ENCODE measurements at regions not wholly inside any gene's neighbourhood (a gene's known extent, or its start where the extent isn't known, plus 50 kb on each side); places are given as distances from the start of the nearest gene placed in this dataset.

DNA sequence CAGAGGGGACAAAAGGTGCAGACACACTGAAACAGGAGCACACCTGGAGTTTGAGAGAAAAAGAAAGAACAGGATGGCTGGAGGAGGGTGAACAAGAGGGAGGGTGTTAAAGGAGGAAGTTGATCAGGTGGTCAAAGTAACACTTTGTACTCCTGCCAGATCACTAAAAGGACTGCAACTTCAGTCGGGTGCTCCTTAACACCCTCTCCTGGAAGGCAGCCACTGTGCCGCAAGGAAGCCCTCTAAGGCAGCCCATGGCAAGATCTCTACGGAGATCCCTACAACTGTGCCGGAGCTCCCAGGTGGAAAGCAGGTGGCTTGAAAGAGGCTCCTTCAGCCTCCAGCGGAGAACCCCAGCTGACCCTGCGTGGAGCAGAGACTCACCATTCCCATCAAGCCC, 124.4 kb upstream of the MSX2 start:
- H3K36me3 ChIP-seq (ENCODE audit: control insufficient read depth, insufficient read depth, low read length), result no peaks in the 10 kb centered on the region
- no peak overlapping the region for H3K27ac ChIP-seq (ENCODE audit: low read length)
- peaks cover 12% of the 10 kb centered on the region for H3K4me1 ChIP-seq (ENCODE audit: control insufficient read depth, insufficient read depth, low read length)
- H3K9me3 ChIP-seq (ENCODE audit: control insufficient read depth, low read depth, low read length), result no peaks in the 10 kb centered on the region
- no peaks in the 10 kb centered on the region for H3K27me3 ChIP-seq (ENCODE audit: control insufficient read depth, insufficient read depth, low read length)
- no CpG with 5 or more reads among the region's 6 CpGs for WGBS (ENCODE audit: insufficient coverage, low lambda C conversion rate)
- peak overlapping the region; percentile 14 for H3K4me3 ChIP-seq (ENCODE audit: low read length)
- DNase-seq, result peak; percentile 49 to 73

DNA sequence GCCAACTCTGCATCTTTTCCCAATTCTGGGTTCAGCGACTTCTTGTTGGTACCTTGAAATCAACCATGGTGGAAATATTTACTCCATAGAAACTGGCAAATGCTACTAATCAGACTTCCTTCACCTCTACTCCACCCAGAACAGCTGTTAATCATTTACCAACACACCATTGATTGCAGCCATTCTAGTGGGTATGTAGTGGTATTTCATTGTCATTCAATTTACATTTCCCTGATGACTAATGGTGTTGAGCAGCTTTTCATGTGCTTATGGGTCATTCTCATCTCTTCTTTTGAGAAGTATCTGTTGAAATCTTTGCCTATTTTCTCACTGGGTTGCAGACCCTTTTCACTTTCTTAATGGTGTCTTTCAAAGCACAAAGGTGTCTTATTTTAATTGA, 122.4 kb upstream of the MSX2 start:
- no peak overlapping the region for H3K4me3 ChIP-seq (ENCODE audit: low read length)
- peaks cover 12% of the 10 kb centered on the region for H3K4me1 ChIP-seq (ENCODE audit: control insufficient read depth, insufficient read depth, low read length)
- no peak overlapping the region for H3K27ac ChIP-seq (ENCODE audit: low read length)
- H3K36me3 ChIP-seq (ENCODE audit: control insufficient read depth, insufficient read depth, low read length), result no peaks in the 10 kb centered on the region
- peak; percentile 67 to 85 for DNase-seq
- H3K9me3 ChIP-seq (ENCODE audit: control insufficient read depth, low read depth, low read length), result no peaks in the 10 kb centered on the region
- WGBS (ENCODE audit: insufficient coverage, low lambda C conversion rate), result no CpG with 5 or more reads among the region's 1 CpG
- H3K27me3 ChIP-seq (ENCODE audit: control insufficient read depth, insufficient read depth, low read length), result no peaks in the 10 kb centered on the region

DNA sequence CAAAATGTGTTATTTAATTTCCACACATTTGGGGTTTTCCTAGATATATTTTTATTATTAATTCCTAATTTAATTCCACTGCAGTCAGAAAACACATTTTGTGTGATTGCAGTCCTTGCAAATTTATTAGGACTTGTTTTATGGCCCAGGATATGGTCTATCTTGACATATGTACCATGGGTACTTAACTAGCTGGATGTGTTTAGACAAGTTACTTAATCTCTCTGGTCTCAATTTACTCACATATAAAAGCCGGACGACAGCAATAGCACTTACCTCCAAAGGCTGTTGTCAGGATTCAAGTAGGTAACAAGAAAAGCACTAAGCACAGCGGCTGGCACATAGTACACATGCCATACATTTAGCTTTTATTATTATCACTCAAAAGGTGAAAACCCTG, 118.2 kb upstream of the MSX2 start:
- WGBS (ENCODE audit: insufficient coverage, low lambda C conversion rate), result no CpG with 5 or more reads among the region's 3 CpGs
- no peak overlapping the region for H3K4me3 ChIP-seq (ENCODE audit: low read length)
- DNase-seq, result no peak
- peaks cover 14% of the 10 kb centered on the region for H3K4me1 ChIP-seq (ENCODE audit: control insufficient read depth, insufficient read depth, low read length)
- no peaks in the 10 kb centered on the region for H3K9me3 ChIP-seq (ENCODE audit: control insufficient read depth, low read depth, low read length)
- H3K36me3 ChIP-seq (ENCODE audit: control insufficient read depth, insufficient read depth, low read length), result no peaks in the 10 kb centered on the region
- no peak overlapping the region for H3K27ac ChIP-seq (ENCODE audit: low read length)
- no peaks in the 10 kb centered on the region for H3K27me3 ChIP-seq (ENCODE audit: control insufficient read depth, insufficient read depth, low read length)

DNA sequence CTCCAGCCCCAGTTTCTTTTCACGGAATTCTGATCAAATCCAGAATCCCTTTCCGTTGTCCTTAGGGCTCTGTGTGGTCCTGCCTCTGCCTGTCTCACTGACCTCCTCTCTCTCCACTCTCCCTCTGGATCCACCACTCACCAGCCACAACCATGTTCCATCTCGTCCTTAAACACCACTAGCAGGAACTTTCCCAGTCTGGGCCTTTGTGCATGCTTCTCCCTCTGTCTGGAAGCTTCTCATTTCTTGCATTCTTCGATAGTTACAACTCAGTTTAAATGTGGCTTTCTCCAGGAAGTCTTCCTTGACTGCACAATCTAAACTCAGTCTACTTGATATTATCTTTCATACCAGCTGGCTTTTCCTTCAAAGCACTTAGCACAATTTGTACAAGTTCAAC, 117.7 kb upstream of the MSX2 start:
- H3K4me3 ChIP-seq (ENCODE audit: low read length), result no peak overlapping the region
- peaks cover 12% of the 10 kb centered on the region for H3K4me1 ChIP-seq (ENCODE audit: control insufficient read depth, insufficient read depth, low read length)
- no peaks in the 10 kb centered on the region for H3K27me3 ChIP-seq (ENCODE audit: control insufficient read depth, insufficient read depth, low read length)
- H3K27ac ChIP-seq (ENCODE audit: low read length), result no peak overlapping the region
- 85% methylated on average over 2 of the region's 4 CpGs for WGBS (ENCODE audit: insufficient coverage, low lambda C conversion rate)
- no peaks in the 10 kb centered on the region for H3K9me3 ChIP-seq (ENCODE audit: control insufficient read depth, low read depth, low read length)
- no peak for DNase-seq
- no peaks in the 10 kb centered on the region for H3K36me3 ChIP-seq (ENCODE audit: control insufficient read depth, insufficient read depth, low read length)

DNA sequence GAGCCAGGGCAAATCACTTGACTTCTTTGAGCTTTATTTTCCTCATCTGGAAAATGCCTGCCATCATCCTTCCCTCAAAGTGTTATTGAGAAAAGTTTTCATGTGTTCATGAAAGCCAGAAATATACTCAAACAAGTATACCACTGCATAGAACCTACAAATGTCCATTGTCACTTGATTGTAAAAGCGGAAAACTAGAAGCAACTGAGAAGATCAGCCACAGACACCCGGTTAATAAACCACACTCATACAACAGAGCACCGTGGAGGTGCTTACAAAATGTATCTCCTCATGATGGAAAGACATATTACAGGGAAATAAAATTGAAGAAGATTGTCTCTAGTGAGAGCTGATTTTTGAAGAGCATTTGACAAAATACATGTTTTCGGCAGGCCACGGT, 117.2 kb upstream of the MSX2 start:
- no CpG with 5 or more reads among the region's 5 CpGs for WGBS (ENCODE audit: insufficient coverage, low lambda C conversion rate)
- DNase-seq, result no peak
- no peak overlapping the region for H3K27ac ChIP-seq (ENCODE audit: low read length)

GRCh38 chr5:174607916-174608315, 116.5 kb upstream of the MSX2 start:
- no peak for DNase-seq
- H3K36me3 ChIP-seq (ENCODE audit: control insufficient read depth, insufficient read depth, low read length), result no peaks in the 10 kb centered on the region
- H3K4me3 ChIP-seq (ENCODE audit: low read length), result no peak overlapping the region
- no CpG with 5 or more reads among the region's 9 CpGs for WGBS (ENCODE audit: insufficient coverage, low lambda C conversion rate)
- H3K27ac ChIP-seq (ENCODE audit: low read length), result no peak overlapping the region
- H3K9me3 ChIP-seq (ENCODE audit: control insufficient read depth, low read depth, low read length), result no peaks in the 10 kb centered on the region
- H3K4me1 ChIP-seq (ENCODE audit: control insufficient read depth, insufficient read depth, low read length), result peaks cover 10% of the 10 kb centered on the region
- no peaks in the 10 kb centered on the region for H3K27me3 ChIP-seq (ENCODE audit: control insufficient read depth, insufficient read depth, low read length)

More for the DNA sequence above, 117.2 kb upstream of the MSX2 start:
- Histone ChIP-seq H3K4me1 (ENCODE audit: control insufficient read depth, insufficient read depth, low read length) (peaks cover 9% of the 10 kb centered on the region), H3K27me3 (ENCODE audit: control insufficient read depth, insufficient read depth, low read length) (no peaks in the 10 kb centered on the region), H3K36me3 (ENCODE audit: control insufficient read depth, insufficient read depth, low read length) (no peaks in the 10 kb centered on the region), H3K9me3 (ENCODE audit: control insufficient read depth, low read depth, low read length) (no peaks in the 10 kb centered on the region), H3K4me3 (ENCODE audit: low read length) (no peak overlapping the region)

DNA sequence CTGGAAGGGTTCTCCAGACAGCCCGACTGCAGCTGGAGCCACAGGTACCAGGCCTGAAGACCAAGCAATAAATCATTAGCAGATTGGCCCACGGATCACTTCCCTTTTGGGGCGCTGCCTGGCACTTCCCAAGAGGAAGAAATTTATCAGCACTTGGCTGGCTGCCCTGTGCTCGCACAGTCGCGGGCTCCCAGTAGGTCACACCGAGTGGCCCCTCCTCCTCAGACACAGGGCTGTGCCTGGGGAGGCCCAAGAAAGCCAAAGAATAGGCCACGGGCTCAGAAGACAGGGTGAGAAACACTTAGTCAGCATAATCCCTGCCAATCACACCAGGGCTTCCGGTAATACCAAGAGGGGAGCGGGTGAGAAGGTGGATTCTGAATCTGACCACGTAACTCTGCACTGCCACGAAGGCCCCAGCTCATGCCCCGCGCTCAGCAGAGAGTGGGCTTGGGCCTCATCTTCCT, 115.7 kb upstream of the MSX2 start:
- no CpG with 5 or more reads among the region's 14 CpGs for WGBS (ENCODE audit: insufficient coverage, low lambda C conversion rate)
- H3K27ac ChIP-seq (ENCODE audit: low read length), result no peak overlapping the region
- no peak overlapping the region for H3K4me3 ChIP-seq (ENCODE audit: low read length)
- no peaks in the 10 kb centered on the region for H3K36me3 ChIP-seq (ENCODE audit: control insufficient read depth, insufficient read depth, low read length)
- H3K9me3 ChIP-seq (ENCODE audit: control insufficient read depth, low read depth, low read length), result no peaks in the 10 kb centered on the region
- DNase-seq, result peak; percentile 69 to 88
- H3K27me3 ChIP-seq (ENCODE audit: control insufficient read depth, insufficient read depth, low read length), result no peaks in the 10 kb centered on the region
- peaks cover 13% of the 10 kb centered on the region for H3K4me1 ChIP-seq (ENCODE audit: control insufficient read depth, insufficient read depth, low read length)

GRCh38 chr5:174609116-174609515, 115.3 kb upstream of the MSX2 start:
- Histone ChIP-seq H3K9me3 (ENCODE audit: control insufficient read depth, low read depth, low read length) (no peaks in the 10 kb centered on the region), H3K27me3 (ENCODE audit: control insufficient read depth, insufficient read depth, low read length) (no peaks in the 10 kb centered on the region), H3K4me3 (ENCODE audit: low read length) (no peak overlapping the region), H3K27ac (ENCODE audit: low read length) (no peak overlapping the region), H3K36me3 (ENCODE audit: control insufficient read depth, insufficient read depth, low read length) (no peaks in the 10 kb centered on the region), H3K4me1 (ENCODE audit: control insufficient read depth, insufficient read depth, low read length) (peaks cover 13% of the 10 kb centered on the region)
- DNase-seq, result no peak
- WGBS (ENCODE audit: insufficient coverage, low lambda C conversion rate), result no CpG with 5 or more reads among the region's 14 CpGs

- Histone ChIP-seq H3K27me3 (ENCODE audit: control insufficient read depth, insufficient read depth, low read length) (no peaks in the 10 kb centered on the region), H3K9me3 (ENCODE audit: control insufficient read depth, low read depth, low read length) (no peaks in the 10 kb centered on the region), H3K4me1 (ENCODE audit: control insufficient read depth, insufficient read depth, low read length) (peaks cover 13% of the 10 kb centered on the region), H3K4me3 (ENCODE audit: low read length) (no peak overlapping the region), H3K27ac (ENCODE audit: low read length) (no peak overlapping the region), H3K36me3 (ENCODE audit: control insufficient read depth, insufficient read depth, low read length) (no peaks in the 10 kb centered on the region)
- peak; percentile 63 to 64 for DNase-seq
- no CpG with 5 or more reads among the region's 8 CpGs for WGBS (ENCODE audit: insufficient coverage, low lambda C conversion rate)
Measured at GRCh38 chr5:174610968-174611367, 113.4 kb upstream of the MSX2 start.

DNA sequence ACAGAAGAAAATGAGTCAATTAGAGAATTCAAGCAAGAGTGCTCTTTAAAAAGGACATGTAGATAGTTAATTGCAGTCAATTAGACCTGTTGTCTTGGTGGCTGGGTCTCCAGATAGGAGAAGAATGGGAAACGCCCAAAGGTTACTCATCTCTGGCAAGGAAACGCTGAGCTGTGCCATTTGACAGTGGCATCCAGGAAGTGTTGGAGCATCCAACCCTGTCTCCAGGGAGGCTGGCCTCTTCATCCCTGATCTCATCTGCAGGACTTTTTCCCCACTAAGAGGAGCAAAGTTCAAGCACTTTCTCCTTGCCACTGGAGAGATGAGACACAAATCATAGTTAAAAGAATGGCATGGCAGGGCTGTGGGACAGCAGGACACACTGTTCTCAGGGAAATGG, 111.7 kb upstream of the MSX2 start:
- Histone ChIP-seq H3K27ac (ENCODE audit: low read length) (no peak overlapping the region), H3K9me3 (ENCODE audit: control insufficient read depth, low read depth, low read length) (no peaks in the 10 kb centered on the region)
- WGBS (ENCODE audit: insufficient coverage, low lambda C conversion rate), result no CpG with 5 or more reads among the region's 2 CpGs

DNA sequence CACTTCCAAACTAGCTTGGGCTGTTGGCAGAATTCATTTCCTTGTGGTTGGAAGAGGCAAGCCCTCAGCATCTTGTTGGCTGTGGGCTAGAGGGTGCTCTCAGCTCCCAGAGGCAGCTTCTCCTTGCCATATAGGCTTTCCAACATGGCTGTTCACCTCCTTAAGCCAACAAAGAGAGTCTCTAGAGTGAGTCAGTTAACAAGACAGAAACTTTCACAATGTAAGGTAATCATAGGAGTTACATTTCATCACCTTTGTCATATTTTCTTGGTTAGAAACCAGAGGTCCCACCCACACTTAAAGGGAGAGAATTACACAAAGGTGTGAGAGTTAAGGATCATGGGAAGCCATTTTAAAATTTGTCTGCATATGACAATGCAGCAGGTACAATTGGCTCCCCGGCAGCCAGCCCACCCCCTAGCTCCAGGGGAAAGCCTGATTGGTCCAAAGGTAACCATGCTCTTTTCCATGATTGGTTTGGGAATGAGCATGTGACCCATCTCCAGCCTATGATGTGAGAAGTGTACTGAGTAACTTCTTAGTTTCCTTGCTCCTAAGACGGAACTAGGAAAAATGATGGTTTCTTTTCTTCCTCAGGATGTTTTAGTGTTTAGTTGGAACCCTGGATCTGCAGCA, 109.8 kb upstream of the MSX2 start:
- H3K36me3 ChIP-seq (ENCODE audit: control insufficient read depth, insufficient read depth, low read length), result no peaks in the 10 kb centered on the region
- H3K27ac ChIP-seq (ENCODE audit: low read length), result no peak overlapping the region
- H3K9me3 ChIP-seq (ENCODE audit: control insufficient read depth, low read depth, low read length), result no peaks in the 10 kb centered on the region
- peaks cover 24% of the 10 kb centered on the region for H3K4me1 ChIP-seq (ENCODE audit: control insufficient read depth, insufficient read depth, low read length)
- no peak overlapping the region for H3K4me3 ChIP-seq (ENCODE audit: low read length)
- DNase-seq, result no peak
- no peaks in the 10 kb centered on the region for H3K27me3 ChIP-seq (ENCODE audit: control insufficient read depth, insufficient read depth, low read length)
- WGBS (ENCODE audit: insufficient coverage, low lambda C conversion rate), result no CpG with 5 or more reads among the region's 2 CpGs

More for the DNA sequence above, 111.7 kb upstream of the MSX2 start:
- Histone ChIP-seq H3K27me3 (ENCODE audit: control insufficient read depth, insufficient read depth, low read length) (no peaks in the 10 kb centered on the region), H3K4me3 (ENCODE audit: low read length) (no peak overlapping the region), H3K36me3 (ENCODE audit: control insufficient read depth, insufficient read depth, low read length) (no peaks in the 10 kb centered on the region), H3K4me1 (ENCODE audit: control insufficient read depth, insufficient read depth, low read length) (peaks cover 20% of the 10 kb centered on the region)
- peak; percentile 80 to 87 for DNase-seq
